ENCODE measurements at regions not wholly inside any gene's neighbourhood (a gene's known extent, or its start where the extent isn't known, plus 50 kb on each side); places are given as distances from the start of the nearest gene placed in this dataset.
A peak's percentile ranks its signal among the peaks of the same experiment; 100 is the strongest.
"Not testable (repeated sequence)": the region's sequence is repeated elsewhere in the genome, so short reads cannot be mapped to it uniquely, and the experiment has no call there.

- DNase-seq: no peak
These were observed 102.7 kb upstream of the ARHGAP42 start for GRCh38 chr11:100584201-100584985.

DNA sequence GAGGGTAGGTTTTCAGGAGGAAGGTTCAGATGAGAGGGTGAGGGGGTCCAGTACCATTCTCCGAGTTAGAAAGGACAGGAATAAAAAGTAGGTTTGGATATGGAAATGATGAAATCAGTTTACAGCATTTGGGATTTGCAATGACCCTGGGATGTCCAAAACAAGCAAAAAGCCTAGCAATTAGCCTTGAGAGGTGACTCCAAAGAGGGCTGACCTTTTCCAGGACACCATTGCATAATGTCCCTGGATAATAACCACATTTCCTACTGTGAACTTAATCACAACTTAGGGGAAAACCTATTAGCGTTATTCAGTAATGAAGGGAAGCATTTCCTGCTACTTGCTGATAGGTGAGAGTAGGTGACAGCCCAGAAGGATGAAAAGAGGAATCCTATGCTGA, 101.4 kb upstream of the ARHGAP42 start:
- DNase-seq: peak in 2 of 3 experiments; percentile 21 to 72

GRCh38 chr11:100586361-100587101, 100.6 kb upstream of the ARHGAP42 start:
- DNase-seq: no peak

GRCh38 chr11:100592619-100593260, 94.3 kb upstream of the ARHGAP42 start:
- DNase-seq: no peak

- no peak for DNase-seq
These were observed 93.8 kb upstream of the ARHGAP42 start for GRCh38 chr11:100593291-100593690.

- DNase-seq: no peak
These were observed 92.8 kb upstream of the ARHGAP42 start for GRCh38 chr11:100594320-100594719.

- no peak for DNase-seq
These were observed 86.1 kb upstream of the ARHGAP42 start for GRCh38 chr11:100600941-100601340.

- no peak for DNase-seq
These were observed 84.4 kb upstream of the ARHGAP42 start for GRCh38 chr11:100602716-100603115.

- not testable (repeated sequence) for DNase-seq
These were observed 79.3 kb upstream of the ARHGAP42 start for GRCh38 chr11:100607761-100608160.

DNA sequence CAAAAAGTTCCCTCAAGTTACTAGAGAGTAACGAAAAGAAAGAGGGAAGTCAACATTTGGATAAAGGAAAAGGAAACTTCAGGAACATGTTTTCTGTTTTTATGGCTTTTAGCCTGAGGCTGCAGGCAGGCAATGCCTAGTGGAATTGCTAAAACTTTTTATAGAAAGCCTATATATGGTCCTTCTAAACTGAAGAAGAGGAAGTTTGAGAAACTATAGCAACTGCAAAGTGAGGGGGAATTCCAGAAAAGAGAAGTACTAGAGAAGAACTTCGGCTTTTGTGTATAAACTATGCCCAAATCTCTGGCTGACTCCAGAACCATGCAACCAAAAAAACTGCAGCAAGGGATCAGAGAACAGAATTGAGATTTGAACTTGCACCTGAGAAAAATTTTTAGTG, 74.3 kb upstream of the ARHGAP42 start:
- no peak for DNase-seq

DNA sequence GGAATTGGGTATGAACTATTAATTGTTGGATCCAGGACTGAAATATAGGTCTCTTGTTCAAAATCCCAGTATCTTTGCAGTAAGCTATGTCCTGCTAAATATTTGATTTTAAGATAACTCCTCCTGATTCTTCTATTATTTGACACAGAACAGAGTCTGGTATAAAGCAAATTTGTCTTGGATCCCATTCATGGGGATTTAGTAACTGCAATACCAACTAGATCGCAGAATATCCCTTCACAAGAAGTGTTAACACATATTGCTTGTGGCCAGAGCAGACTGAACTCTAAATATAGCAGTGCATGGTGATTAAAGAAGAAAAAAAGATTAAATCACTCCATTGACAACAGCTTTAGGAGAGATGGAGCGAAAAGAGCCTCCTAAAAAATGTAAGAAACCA, 68.2 kb upstream of the ARHGAP42 start:
- DNase-seq: no peak

DNA sequence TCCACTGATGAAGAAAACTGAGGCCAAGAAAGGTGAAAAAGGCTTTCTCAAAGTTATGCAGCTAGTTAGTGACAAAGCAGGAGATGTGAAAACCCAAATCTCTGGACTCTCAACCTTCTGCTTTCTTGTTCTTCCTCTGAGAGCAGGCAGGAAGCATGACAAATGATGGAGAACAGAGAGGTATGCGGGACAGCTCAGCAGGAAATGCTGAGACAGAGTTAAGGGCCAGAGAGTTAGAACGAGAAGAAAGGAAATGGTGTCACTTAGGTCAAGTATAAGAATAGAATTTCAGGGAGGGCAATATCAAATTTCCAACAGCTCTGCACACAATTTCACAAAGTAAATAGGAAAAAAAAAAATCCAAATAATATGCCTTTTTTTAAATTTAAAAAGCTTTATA, 67.6 kb upstream of the ARHGAP42 start:
- no peak for DNase-seq

DNA sequence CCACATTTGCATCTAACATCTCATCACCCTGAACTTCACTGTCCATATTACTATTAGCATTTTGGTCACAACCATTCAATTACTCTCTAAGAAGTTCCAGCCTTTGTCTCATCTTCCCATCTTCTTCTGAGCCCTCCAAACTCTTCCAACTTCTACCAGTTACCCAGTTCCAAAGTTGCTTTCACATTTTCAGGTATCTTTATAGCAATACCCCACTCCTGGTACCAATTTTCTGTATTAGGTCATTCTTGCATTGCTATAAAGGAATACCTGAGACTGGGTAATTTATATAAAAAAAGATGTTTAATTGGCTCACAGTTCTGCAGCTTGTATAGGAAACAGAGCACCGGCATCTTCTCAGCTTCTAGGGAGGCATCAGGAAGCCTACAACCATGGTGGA, 64.7 kb upstream of the ARHGAP42 start:
- no peak for DNase-seq

DNA sequence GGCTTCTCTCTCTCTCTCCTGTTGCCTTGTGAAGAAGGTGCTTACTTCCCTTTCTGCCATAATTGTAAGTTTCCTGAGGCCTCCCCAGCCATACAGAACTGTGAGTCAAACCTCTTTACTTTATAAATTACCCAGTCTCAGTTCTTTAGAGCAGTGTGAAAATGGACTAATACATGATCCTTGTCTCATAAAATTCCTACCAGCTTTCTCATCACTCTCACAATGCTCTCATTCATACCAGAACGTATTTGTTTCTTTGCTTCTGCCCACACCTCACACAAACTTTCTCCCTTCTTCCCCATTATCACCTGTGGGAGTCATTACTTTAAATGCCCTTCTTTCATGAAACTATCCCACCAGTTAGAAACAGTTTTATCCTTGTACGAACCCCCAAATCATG, 62.7 kb upstream of the ARHGAP42 start:
- no peak for DNase-seq

GRCh38 chr11:100625041-100625440, 62.0 kb upstream of the ARHGAP42 start:
- no peak for DNase-seq

- DNase-seq: peak in 1 of 3 experiments; percentile 9
These were observed 57.4 kb upstream of the ARHGAP42 start for GRCh38 chr11:100629671-100630070.

DNA sequence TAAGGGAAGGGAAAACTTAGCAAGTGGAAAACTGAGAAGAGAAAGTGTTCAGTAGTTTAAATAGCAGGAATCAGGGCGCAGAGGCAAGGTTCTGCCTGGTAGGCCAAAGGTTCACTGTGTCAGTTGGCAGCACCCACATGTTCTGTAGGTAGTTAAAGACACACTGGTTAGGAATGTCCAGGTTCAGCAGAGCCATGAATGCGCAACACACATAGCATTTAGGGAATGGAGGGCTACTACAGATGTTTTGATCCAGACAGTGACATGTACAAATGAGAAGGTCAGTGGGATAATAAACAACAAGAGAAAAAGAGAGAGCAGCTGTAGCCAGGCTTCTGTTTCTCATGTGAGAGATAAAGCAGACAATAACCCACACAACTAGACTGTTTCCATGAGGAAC, 56.2 kb upstream of the ARHGAP42 start:
- DNase-seq: no peak

- no peak for DNase-seq
These were observed 55.8 kb upstream of the ARHGAP42 start for GRCh38 chr11:100631316-100631715.

GRCh38 chr11:100632941-100633452, 54.1 kb upstream of the ARHGAP42 start:
- peak; percentile 18 to 57 (median 26) for DNase-seq

- DNase-seq: no peak
These were observed 51.9 kb upstream of the ARHGAP42 start for GRCh38 chr11:100635194-100635593.

GRCh38 chr11:100636536-100636935, 50.6 kb upstream of the ARHGAP42 start:
- no peak for DNase-seq
